Hepatocyte (in vitro differentiated cells): ENCODE measurements at regions not wholly inside any gene's neighbourhood (a gene's known extent, or its start where the extent isn't known, plus 50 kb on each side); places are given as distances from the start of the nearest gene placed in this dataset.

Experiments
- DNase-seq: peaks from one replicate; pipeline ENCODE4 v3.0.0-alpha.2; 2016; ENCODE audit warnings: low spot score
- H2AFZ ChIP-seq: fragments of 200-600 bp; sonication (generic); 2 replicates; pipeline ENCODE4 v1.6.0; 2016; ENCODE audit warnings: antibody characterized with exemption, mild to moderate bottlenecking
- H3K27ac ChIP-seq: fragments of 200-600 bp; sonication (generic); 2 replicates; pipeline ENCODE4 v1.5.1; 2016; ENCODE audit warnings: mild to moderate bottlenecking
- H3K27me3 ChIP-seq: fragments of 200-600 bp; sonication (generic); 2 replicates; pipeline ENCODE4 v1.6.1; 2016
- H3K36me3 ChIP-seq: fragments of 200-600 bp; sonication (generic); replicated peaks from 2 replicates; pipeline ENCODE4 v1.5.1; 2016; ENCODE audit warnings: low read depth; ENCODE audit not compliant: insufficient read depth
- H3K4me1 ChIP-seq: fragments of 200-600 bp; sonication (generic); 2 replicates; pipeline ENCODE4 v1.5.1; 2016; ENCODE audit warnings: mild to moderate bottlenecking, moderate library complexity; ENCODE audit not compliant: insufficient read depth
- H3K4me2 ChIP-seq: fragments of 200-600 bp; sonication (generic); 2 replicates; pipeline ENCODE4 v1.6.0; 2016
- H3K4me3 ChIP-seq: fragments of 200-600 bp; sonication (generic); 2 replicates; pipeline ENCODE4 v1.5.1; 2016; ENCODE audit warnings: mild to moderate bottlenecking
- H3K79me2 ChIP-seq: fragments of 200-600 bp; sonication (generic); 2 replicates; pipeline ENCODE4 v1.6.0; 2017; ENCODE audit warnings: mild to moderate bottlenecking
- H3K9me2 ChIP-seq: fragments of 200-600 bp; sonication (generic); replicated peaks from 2 replicates; pipeline ENCODE4 v1.6.0; 2017; ENCODE audit warnings: mild to moderate bottlenecking; ENCODE audit not compliant: insufficient read depth
- H3K9me3 ChIP-seq: fragments of 200-600 bp; sonication (generic); 2 replicates; pipeline ENCODE4 v1.5.1; 2016; ENCODE audit warnings: low read depth, mild to moderate bottlenecking
- H4K20me1 ChIP-seq: fragments of 200-600 bp; sonication (generic); 2 replicates; pipeline ENCODE4 v1.6.0; 2016; ENCODE audit warnings: mild to moderate bottlenecking; ENCODE audit not compliant: insufficient read depth, poor library complexity, severe bottlenecking
- CTCF ChIP-seq: fragments of 200-600 bp; sonication (generic); IDR thresholded peaks from 2 replicates; pipeline ENCODE4 v1.5.1; 2016; ENCODE audit warnings: antibody characterized with exemption, mild to moderate bottlenecking; ENCODE audit not compliant: poor library complexity
- EZH2 ChIP-seq: fragments of 200-600 bp; sonication (generic); IDR thresholded peaks from 2 replicates; pipeline ENCODE4 v1.6.1; 2016; ENCODE audit warnings: antibody characterized with exemption, mild to moderate bottlenecking, borderline replicate concordance
- EZH2phosphoT487 ChIP-seq: fragments of 200-600 bp; sonication (generic); IDR thresholded peaks from one replicate; pipeline ENCODE4 v1.6.1; 2018; ENCODE audit warnings: antibody characterized with exemption, mild to moderate bottlenecking, low read depth, moderate library complexity; ENCODE audit not compliant: unreplicated experiment, severe bottlenecking
- WGBS: methylation state at CpG from one replicate; pipeline ENCODE4 v1.1.6; 2016; ENCODE audit warnings: low lambda C conversion rate; ENCODE audit errors: missing lambda C conversion rate; 5-methylcytosine and 5-hydroxymethylcytosine counted together

- Histone ChIP-seq H3K27ac (no peak overlapping the region), H3K79me2 (no peaks in the 10 kb centered on the region), H3K36me3 (no peaks in the 10 kb centered on the region), H4K20me1 (no peaks in the 10 kb centered on the region), H2AFZ (no peak overlapping the region), H3K9me3 (no peaks in the 10 kb centered on the region), H3K27me3 (no peaks in the 10 kb centered on the region), H3K4me1 (no peaks in the 10 kb centered on the region), H3K4me3 (no peak overlapping the region), H3K4me2 (no peak overlapping the region), H3K9me2 (no peaks in the 10 kb centered on the region)
- WGBS = 52% methylated on average over 10 of the region's 10 CpGs
- TF ChIP-seq EZH2 = no peak
- TF ChIP-seq CTCF = no peak
- TF ChIP-seq EZH2phosphoT487 = no peak
- peak; percentile 53 for DNase-seq
Observed at GRCh38 chr1:170309389-170310013, 163.7 kb downstream of the NTMT2 start.

- H2AFZ ChIP-seq = no peak overlapping the region
- H3K4me1 ChIP-seq = no peaks in the 10 kb centered on the region
- WGBS = 81% methylated on average over 1 of the region's 1 CpG
- H3K9me3 ChIP-seq = no peaks in the 10 kb centered on the region
- no peak for DNase-seq
- no peaks in the 10 kb centered on the region for H3K27me3 ChIP-seq
- no peak overlapping the region for H3K4me3 ChIP-seq
- no peak overlapping the region for H3K27ac ChIP-seq
- H3K36me3 ChIP-seq = no peaks in the 10 kb centered on the region
- H4K20me1 ChIP-seq = no peaks in the 10 kb centered on the region
- no peaks in the 10 kb centered on the region for H3K9me2 ChIP-seq
- H3K4me2 ChIP-seq = no peak overlapping the region
- no peak for TF ChIP-seq CTCF
- TF ChIP-seq EZH2phosphoT487 = no peak
- no peak for TF ChIP-seq EZH2
- no peaks in the 10 kb centered on the region for H3K79me2 ChIP-seq
Observed at GRCh38 chr1:170310014-170310405, 164.3 kb downstream of the NTMT2 start.

GRCh38 chr1:170310951-170311350 is 165.2 kb downstream of the NTMT2 start:
- Histone ChIP-seq H4K20me1 (no peaks in the 10 kb centered on the region), H3K9me3 (no peaks in the 10 kb centered on the region), H3K4me2 (no peak overlapping the region), H3K27ac (no peak overlapping the region), H3K4me3 (no peak overlapping the region), H3K9me2 (no peaks in the 10 kb centered on the region), H3K36me3 (no peaks in the 10 kb centered on the region), H3K79me2 (no peaks in the 10 kb centered on the region), H3K27me3 (no peaks in the 10 kb centered on the region), H3K4me1 (no peaks in the 10 kb centered on the region), H2AFZ (no peak overlapping the region)
- no peak for DNase-seq
- WGBS = 64% methylated on average over 1 of the region's 1 CpG
- TF ChIP-seq EZH2 (no peak), CTCF (no peak), EZH2phosphoT487 (no peak)

GRCh38 chr1:170313306-170313705 is 167.5 kb downstream of the NTMT2 start:
- Histone ChIP-seq H3K4me3 (no peak overlapping the region), H3K27ac (no peak overlapping the region), H3K36me3 (no peaks in the 10 kb centered on the region), H3K4me1 (no peaks in the 10 kb centered on the region), H3K4me2 (no peak overlapping the region), H4K20me1 (no peaks in the 10 kb centered on the region), H3K79me2 (no peaks in the 10 kb centered on the region), H3K9me2 (no peaks in the 10 kb centered on the region), H3K27me3 (no peaks in the 10 kb centered on the region), H2AFZ (no peak overlapping the region), H3K9me3 (no peaks in the 10 kb centered on the region)
- DNase-seq = no peak
- WGBS = 98% methylated on average over 3 of the region's 3 CpGs
- TF ChIP-seq CTCF (no peak), EZH2phosphoT487 (no peak)
